Heart right ventricle (tissue), 16 donors: ENCODE measurements at regions not wholly inside any gene's neighbourhood (a gene's known extent, or its start where the extent isn't known, plus 50 kb on each side); places are given as distances from the start of the nearest gene placed in this dataset.

ENCODE experiments used
- ATAC-seq, 8 donors: fragments of 200-7000 bp; cut with Tn5 transposase; one replicate each; pipeline ENCODE4 v1.9.1; 2020; ENCODE audit warnings: mild to moderate bottlenecking in 8 of 8, moderate library complexity in 8 of 8, moderate number of reproducible peaks in 1 of 8
- DNase-seq, 2 donors: peaks; one replicate each; pipeline ENCODE4 v3.0.0-alpha.2; 2020
- H3K27ac ChIP-seq, 10 donors: fragments of 200-600 bp; sonication (generic) in 2 of 10; one replicate each; pipeline versions ENCODE4 v1.5.0 to v1.8.0; 2020 to 2022; ENCODE audit warnings: mild to moderate bottlenecking in 3 of 10
- H3K27me3 ChIP-seq, 7 donors: fragments of 200-600 bp; one replicate each; pipeline ENCODE4 v1.8.0; 2021 to 2022; ENCODE audit warnings: mild to moderate bottlenecking in 2 of 7
- H3K36me3 ChIP-seq, 9 donors: fragments of 200-600 bp; sonication (generic) in 1 of 9; one replicate each; pipeline versions ENCODE4 v1.5.0 to v1.8.0; 2020 to 2022; ENCODE audit warnings: mild to moderate bottlenecking in 2 of 9
- H3K4me1 ChIP-seq, 9 donors: fragments of 200-600 bp; sonication (generic) in 1 of 9; one replicate each; pipeline versions ENCODE4 v1.5.0 to v1.8.0; 2020 to 2022; ENCODE audit warnings: mild to moderate bottlenecking in 4 of 9
- H3K4me3 ChIP-seq, 10 donors: fragments of 200-600 bp; sonication (generic) in 2 of 10; one replicate each; pipeline versions ENCODE4 v1.5.0 to v1.8.0; 2020 to 2022; ENCODE audit warnings: mild to moderate bottlenecking in 7 of 10, moderate library complexity in 2 of 10
- H3K9me3 ChIP-seq, 11 donors: fragments of 200-600 bp in 10 of 11; sonication (generic) in 2 of 11; one replicate each; pipeline versions ENCODE4 v1.5.0 to v1.8.0; 2013 to 2022; ENCODE audit warnings: mild to moderate bottlenecking in 2 of 11, control low read depth in 1 of 11, moderate library complexity in 1 of 11
- WGBS, 2 donors: extraction: QIAGEN DNeasy Blood & Tissue Kit; methylation state at CpG; one replicate each; pipeline ENCODE4 v1.1.7; 2013; ENCODE audit warnings: inconsistent platforms in 1 of 2; 5-methylcytosine and 5-hydroxymethylcytosine counted together
- intact Hi-C, 10 donors: fragments of 100-400 bp; cut with DNase I; formaldehyde crosslinking; loops; one replicate each; pipeline versions ENCODE4 v1.11.1 to v1.14.2; 2022
- TF ChIP-seq, protein P1 (sequence below), 9 donors: fragments of 200-600 bp; sonication (generic) in 2 of 9; IDR thresholded peaks; one replicate each; pipeline versions ENCODE4 v1.5.0 to v1.8.0; 2021 to 2022; ENCODE audit warnings: antibody characterized with exemption in 9 of 9, mild to moderate bottlenecking in 5 of 9, moderate library complexity in 1 of 9
- donor health status: Arrhythmogenic right ventricular cardiomyopathy.
- donor health status: ischemic (EF 13 %, LVEDD 7.1; RV severe dilation, severe dysfunction).
- donor health status: healthy with polysubstance abuse.
- donor health status: DM: no; HTN: yes; CAD: no.
- donor health status: DM: no; HTN: no; CAD: no.
- donor health status: ischemic (EF 25% LVEDD 6.9; RV normal size, moderate dysfunction).
- donor health status: ischemic (EF 25% LVEDD 5.7; RV mildly dilated, moderate dysfunction).
- donor health status: healthy.
- donor health status: DM: yes; HTN: yes; CAD: no.
- donor health status: Ischemic cardiomyopathy.
- donor health status: ischemic (EF 35%, LVEDD 5.7; RV mildly dilated, moderate dysfunction).
- donor health status: nonischemic (EF 11% LVEDD 7.7; RV severe dilation, severe dysfunction).
- donor health status: DM: yes; HTN: yes; CAD: no.
- donor health status: PGD.
- donor health status: ischemic (EF 29% LVEDD 5.4; RV normal size, mild dysfunction).
- donor health status: nonischemic (EF 23%, LVEDD 6.1; RV moderate dilation, normal function).

DNA sequence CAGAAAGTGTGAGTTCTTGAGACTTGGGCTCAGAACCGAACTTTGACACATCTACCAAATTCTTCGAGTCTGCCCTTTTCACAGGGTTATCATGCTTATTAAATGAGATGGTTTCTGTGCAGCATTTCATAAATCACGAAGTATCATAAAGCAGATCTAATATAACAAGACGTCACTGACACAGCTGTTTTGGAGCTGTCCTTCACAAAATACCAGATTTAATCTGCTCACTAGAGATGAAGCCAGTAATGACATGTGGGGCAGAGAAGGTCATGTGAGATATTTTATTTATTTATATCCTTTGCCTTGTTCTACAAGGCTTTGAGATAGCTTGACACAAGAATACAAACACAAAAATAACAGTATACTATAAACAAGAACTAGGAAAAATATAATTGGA is 127.0 kb downstream of the RPAP3 start:
- Histone ChIP-seq H3K4me1 (no peaks in the 10 kb centered on the region), H3K27ac (no peak overlapping the region), H3K4me3 (no peak overlapping the region), H3K36me3 (no peaks in the 10 kb centered on the region), H3K27me3 (peaks cover 0 to 12% (median 3%) of the 10 kb centered on the region in 7 donors), H3K9me3 (no peaks in the 10 kb centered on the region)
- TF ChIP-seq, protein P1, sequence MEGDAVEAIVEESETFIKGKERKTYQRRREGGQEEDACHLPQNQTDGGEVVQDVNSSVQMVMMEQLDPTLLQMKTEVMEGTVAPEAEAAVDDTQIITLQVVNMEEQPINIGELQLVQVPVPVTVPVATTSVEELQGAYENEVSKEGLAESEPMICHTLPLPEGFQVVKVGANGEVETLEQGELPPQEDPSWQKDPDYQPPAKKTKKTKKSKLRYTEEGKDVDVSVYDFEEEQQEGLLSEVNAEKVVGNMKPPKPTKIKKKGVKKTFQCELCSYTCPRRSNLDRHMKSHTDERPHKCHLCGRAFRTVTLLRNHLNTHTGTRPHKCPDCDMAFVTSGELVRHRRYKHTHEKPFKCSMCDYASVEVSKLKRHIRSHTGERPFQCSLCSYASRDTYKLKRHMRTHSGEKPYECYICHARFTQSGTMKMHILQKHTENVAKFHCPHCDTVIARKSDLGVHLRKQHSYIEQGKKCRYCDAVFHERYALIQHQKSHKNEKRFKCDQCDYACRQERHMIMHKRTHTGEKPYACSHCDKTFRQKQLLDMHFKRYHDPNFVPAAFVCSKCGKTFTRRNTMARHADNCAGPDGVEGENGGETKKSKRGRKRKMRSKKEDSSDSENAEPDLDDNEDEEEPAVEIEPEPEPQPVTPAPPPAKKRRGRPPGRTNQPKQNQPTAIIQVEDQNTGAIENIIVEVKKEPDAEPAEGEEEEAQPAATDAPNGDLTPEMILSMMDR (IDR thresholded peaks at IDR 0.05), result no peak
- intact Hi-C loops, result no loop called here
- DNase-seq (no peak), ATAC-seq (no peak)
- WGBS, 2 donors, result 82 to 90% methylated on average over 4 of the region's 4 CpGs

DNA sequence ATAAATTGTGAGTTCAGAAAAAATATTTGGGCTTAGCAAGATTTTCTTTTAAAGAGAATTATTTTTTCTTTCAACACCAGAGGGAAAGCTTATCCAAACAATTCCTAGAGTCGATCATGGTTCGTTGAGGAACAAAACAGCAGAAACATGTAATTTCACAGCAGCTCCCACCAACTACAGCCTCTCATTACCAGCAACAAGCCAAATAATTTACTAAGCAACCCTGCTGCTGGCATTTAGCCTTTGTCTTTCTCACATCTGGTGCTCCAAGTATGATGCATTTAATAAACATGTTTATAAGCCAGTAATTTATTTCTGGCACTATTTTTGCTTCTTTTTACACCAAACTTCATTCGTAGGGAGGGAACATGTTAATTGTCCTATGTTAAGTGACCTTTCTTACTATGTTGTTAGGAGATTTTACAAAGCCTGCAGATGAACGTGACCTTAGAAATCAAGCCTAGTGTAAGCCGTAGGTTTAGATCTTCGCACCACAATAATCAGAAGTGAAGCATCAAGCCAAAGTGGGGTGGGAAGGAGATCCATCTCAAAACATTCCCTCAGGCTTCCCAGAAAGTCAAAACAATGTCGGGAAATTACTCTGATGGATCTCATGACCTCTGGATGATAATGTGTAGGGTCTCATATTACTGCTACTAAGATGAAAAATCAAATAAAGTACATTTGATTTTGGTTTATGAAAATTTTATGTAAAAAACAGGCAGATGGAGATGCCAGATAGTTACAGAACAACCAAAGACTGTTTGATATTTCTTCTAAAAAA is 128.4 kb downstream of the RPAP3 start:
- TF ChIP-seq, protein P1 (IDR thresholded peaks at IDR 0.05), result no peak
- no peaks in the 10 kb centered on the region for H3K36me3 ChIP-seq
- H3K27me3 ChIP-seq, result peaks cover 0 to 12% (median 3%) of the 10 kb centered on the region in 7 donors
- no peak for DNase-seq
- H3K4me1 ChIP-seq, result no peaks in the 10 kb centered on the region
- 69 to 72% methylated on average over 7 of the region's 7 CpGs for WGBS, 2 donors
- peak in 1 of 8 donors; percentile 28 for ATAC-seq
- no peaks in the 10 kb centered on the region for H3K9me3 ChIP-seq
- H3K27ac ChIP-seq, result peak overlapping the region in 1 of 10 donors; percentile 20
- H3K4me3 ChIP-seq, result no peak overlapping the region
- intact Hi-C loops, result no loop called here

DNA sequence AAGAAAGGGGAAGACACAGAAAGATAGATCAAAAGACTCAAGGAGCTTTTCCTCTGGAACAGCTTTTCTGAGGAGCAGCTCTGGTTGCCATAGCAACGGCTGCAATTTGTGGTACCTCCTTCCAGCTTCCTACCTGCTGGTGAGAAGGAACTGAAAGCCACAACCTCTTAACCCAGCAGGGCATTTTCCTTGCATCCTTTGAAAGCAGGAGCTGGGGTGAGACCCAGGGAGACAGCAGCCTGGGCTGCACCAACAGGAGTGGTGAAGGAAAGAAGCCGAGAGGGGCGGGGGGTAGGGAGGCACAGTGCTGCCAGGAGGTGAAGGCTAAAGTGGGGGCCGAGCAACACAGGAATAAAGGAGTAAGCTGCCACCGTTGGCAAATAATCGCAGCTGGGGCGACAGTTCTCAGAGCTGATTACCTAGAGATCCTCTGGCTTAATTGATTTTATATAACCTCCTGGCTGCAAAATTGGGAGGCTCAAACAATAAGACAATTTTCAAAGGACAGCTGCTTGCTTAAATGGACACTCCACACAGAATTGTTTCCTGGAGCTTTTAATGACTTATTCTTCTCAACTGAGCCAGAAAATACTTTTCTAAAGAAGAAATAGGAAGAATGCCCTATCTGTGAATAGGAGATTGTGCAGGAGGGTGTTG is 129.4 kb downstream of the RPAP3 start:
- TF ChIP-seq, protein P1 (IDR thresholded peaks at IDR 0.05), result no peak

DNA sequence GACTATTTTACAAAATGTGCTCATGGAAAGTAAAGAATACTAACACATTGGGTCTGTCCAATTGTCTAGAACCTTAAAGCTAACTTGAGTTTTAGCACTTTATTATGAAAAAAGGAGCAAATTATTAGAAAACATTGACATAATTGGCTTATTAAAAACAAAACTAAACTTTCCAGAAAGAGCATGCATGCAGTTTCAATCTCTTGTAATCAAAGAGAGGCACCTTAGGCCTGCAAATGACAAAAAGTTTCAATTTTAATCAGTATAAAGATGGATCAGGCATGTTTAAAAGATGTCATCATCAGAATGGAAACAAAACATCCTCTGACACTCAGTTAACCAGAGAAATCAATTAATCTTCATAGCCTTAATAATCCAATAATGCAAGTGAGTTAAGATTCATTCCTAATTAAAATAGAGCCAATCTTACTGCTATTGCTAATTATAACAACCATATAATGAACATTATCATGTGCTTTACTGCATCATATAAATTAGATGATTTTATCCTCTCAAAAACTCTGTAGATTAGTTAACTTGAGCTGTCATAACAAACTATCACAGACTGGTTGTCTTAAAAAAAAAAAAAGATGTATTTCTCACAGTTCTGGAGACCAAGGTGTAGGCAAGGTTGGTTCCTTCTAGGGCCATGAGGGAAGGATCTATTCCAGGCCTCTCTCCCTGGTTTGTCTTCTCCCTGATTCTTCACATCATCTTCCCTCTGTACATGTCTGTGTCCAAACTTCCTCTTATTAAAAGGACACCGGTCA is 131.4 kb downstream of the RPAP3 start:
- Histone ChIP-seq H3K27me3 (peaks cover 0 to 12% (median 3%) of the 10 kb centered on the region in 7 donors), H3K27ac (no peak overlapping the region), H3K9me3 (no peaks in the 10 kb centered on the region), H3K4me3 (no peak overlapping the region), H3K4me1 (no peaks in the 10 kb centered on the region), H3K36me3 (no peaks in the 10 kb centered on the region)
- TF ChIP-seq, protein P1 (IDR thresholded peaks at IDR 0.05), result no peak
- DNase-seq (no peak), ATAC-seq (no peak)
- WGBS, 2 donors, result 56 to 59% methylated on average over 1 of the region's 1 CpG
- intact Hi-C loops, result no loop called here

More for the DNA sequence above, 129.4 kb downstream of the RPAP3 start:
- H3K9me3 ChIP-seq, result no peaks in the 10 kb centered on the region
- H3K27me3 ChIP-seq, result peaks cover 0 to 12% (median 3%) of the 10 kb centered on the region in 7 donors
- ATAC-seq (no peak), DNase-seq (no peak)
- intact Hi-C loops, result no loop called here
- H3K36me3 ChIP-seq, result no peaks in the 10 kb centered on the region
- no peaks in the 10 kb centered on the region for H3K4me1 ChIP-seq
- H3K4me3 ChIP-seq, result no peak overlapping the region
- 50 to 63% methylated on average over 7 of the region's 7 CpGs for WGBS, 2 donors
- no peak overlapping the region for H3K27ac ChIP-seq
